ENCODE measurements at regions not wholly inside any gene's neighbourhood (a gene's known extent, or its start where the extent isn't known, plus 50 kb on each side); places are given as distances from the start of the nearest gene placed in this dataset.

GRCh38 chr3:180282386-180282785 lies 245.6 kb upstream of the PEX5L start:
- no peak for TF ChIP-seq POLR2A (IDR thresholded peaks at IDR 0.05)
- TF ChIP-seq CTCF (IDR thresholded peaks at IDR 0.05 in 4 of 5, conservative IDR thresholded peaks at IDR 0.05 in 1 of 5) = no peak
